ENCODE measurements at regions not wholly inside any gene's neighbourhood (a gene's known extent, or its start where the extent isn't known, plus 50 kb on each side); places are given as distances from the start of the nearest gene placed in this dataset.

DNA sequence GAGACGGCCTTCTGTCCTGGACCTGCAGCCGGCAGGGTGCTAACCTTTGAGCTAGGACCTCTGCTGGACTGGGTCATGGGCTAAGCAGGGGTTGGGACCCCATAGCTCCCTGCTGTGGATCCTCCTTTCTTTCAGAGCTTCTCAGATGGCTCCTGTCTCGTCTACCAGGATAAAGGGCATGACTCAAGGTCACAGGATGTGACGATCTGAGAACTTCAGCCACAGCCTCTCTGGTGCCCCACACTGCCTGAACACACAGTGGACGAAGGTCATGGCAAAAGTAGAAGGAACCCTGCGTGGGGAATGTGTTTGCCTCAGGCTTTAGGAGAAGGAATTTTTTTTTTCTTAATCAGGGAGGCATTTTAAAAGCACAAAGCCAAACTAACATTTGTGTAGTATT, 196.7 kb downstream of the TRIM29 start (continued):
- TF ChIP-seq, protein P1, sequence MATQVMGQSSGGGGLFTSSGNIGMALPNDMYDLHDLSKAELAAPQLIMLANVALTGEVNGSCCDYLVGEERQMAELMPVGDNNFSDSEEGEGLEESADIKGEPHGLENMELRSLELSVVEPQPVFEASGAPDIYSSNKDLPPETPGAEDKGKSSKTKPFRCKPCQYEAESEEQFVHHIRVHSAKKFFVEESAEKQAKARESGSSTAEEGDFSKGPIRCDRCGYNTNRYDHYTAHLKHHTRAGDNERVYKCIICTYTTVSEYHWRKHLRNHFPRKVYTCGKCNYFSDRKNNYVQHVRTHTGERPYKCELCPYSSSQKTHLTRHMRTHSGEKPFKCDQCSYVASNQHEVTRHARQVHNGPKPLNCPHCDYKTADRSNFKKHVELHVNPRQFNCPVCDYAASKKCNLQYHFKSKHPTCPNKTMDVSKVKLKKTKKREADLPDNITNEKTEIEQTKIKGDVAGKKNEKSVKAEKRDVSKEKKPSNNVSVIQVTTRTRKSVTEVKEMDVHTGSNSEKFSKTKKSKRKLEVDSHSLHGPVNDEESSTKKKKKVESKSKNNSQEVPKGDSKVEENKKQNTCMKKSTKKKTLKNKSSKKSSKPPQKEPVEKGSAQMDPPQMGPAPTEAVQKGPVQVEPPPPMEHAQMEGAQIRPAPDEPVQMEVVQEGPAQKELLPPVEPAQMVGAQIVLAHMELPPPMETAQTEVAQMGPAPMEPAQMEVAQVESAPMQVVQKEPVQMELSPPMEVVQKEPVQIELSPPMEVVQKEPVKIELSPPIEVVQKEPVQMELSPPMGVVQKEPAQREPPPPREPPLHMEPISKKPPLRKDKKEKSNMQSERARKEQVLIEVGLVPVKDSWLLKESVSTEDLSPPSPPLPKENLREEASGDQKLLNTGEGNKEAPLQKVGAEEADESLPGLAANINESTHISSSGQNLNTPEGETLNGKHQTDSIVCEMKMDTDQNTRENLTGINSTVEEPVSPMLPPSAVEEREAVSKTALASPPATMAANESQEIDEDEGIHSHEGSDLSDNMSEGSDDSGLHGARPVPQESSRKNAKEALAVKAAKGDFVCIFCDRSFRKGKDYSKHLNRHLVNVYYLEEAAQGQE (IDR thresholded peaks at IDR 0.05; ENCODE audit: unreplicated experiment), result no peak
- TF ChIP-seq EZH2 (IDR thresholded peaks at IDR 0.05; ENCODE audit: low read depth, unreplicated experiment) (no peak), JUNB (IDR thresholded peaks at IDR 0.05; ENCODE audit: unreplicated experiment) (no peak), ZNF331 (CRISPR knock-in tag; IDR thresholded peaks at IDR 0.05; ENCODE audit: low read depth) (no peak)
- TF ChIP-seq, protein P2, sequence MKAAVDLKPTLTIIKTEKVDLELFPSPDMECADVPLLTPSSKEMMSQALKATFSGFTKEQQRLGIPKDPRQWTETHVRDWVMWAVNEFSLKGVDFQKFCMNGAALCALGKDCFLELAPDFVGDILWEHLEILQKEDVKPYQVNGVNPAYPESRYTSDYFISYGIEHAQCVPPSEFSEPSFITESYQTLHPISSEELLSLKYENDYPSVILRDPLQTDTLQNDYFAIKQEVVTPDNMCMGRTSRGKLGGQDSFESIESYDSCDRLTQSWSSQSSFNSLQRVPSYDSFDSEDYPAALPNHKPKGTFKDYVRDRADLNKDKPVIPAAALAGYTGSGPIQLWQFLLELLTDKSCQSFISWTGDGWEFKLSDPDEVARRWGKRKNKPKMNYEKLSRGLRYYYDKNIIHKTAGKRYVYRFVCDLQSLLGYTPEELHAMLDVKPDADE (IDR thresholded peaks at IDR 0.05), result no peak

DNA sequence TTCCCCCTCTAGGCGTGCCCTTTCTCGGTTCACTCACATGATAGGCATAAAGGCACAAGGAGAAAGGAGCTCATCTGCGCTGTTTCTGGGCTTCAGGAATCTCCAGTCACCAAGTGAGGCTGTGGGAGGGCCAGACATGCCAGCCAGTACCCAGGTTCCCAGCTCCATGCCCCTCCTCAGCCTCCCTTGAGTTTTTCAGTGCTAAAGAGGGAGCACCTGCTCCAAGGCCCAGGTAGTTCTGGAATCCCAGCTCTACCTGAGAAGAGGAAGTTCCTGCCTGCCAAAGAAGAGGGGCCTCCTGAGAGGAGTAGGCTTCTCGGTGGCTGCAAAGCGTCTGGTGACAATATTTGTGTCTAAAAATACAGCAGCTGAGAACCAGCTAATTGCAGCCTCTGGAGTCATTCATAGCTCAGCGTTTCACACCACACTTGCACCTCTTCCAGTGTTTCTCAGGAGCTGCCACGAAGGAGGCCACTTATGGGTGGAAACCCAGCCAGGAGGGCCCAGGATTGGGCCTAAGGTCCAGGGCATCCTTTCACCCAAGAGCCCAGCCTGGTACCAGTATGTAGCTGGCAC, 197.4 kb downstream of the TRIM29 start:
- DNase-seq (ENCODE audit: low spot score) (no peak), ATAC-seq (no peak)
- Mint-ChIP-seq H3K4me3 (no peak overlapping the region), H3K36me3 (ENCODE audit: low read depth) (no peaks in the 10 kb centered on the region), H3K4me1 (peaks cover 22% of the 10 kb centered on the region), H3K27me3 (ENCODE audit: insufficient read depth, low read depth, poor library complexity) (no peaks in the 10 kb centered on the region), H3K9me3 (no peaks in the 10 kb centered on the region), H3K27ac (no peak overlapping the region)
- H3K9me2 ChIP-seq (ENCODE audit: insufficient read depth), result peaks cover 3% of the 10 kb centered on the region
- no peak overlapping the region for H3K27ac ChIP-seq (ENCODE audit: low read depth)
- no peak overlapping the region for H3K4me2 ChIP-seq
- no peak overlapping the region for H2AFZ ChIP-seq
- no peaks in the 10 kb centered on the region for H3K36me3 ChIP-seq (ENCODE audit: insufficient read depth)
- H3K4me3 ChIP-seq, result no peak overlapping the region
- TF ChIP-seq ZNF331 (CRISPR knock-in tag; IDR thresholded peaks at IDR 0.05; ENCODE audit: low read depth) (no peak), EZH2 (IDR thresholded peaks at IDR 0.05; ENCODE audit: low read depth, unreplicated experiment) (no peak), CREB1 (CRISPR knock-in tag; IDR thresholded peaks at IDR 0.05; ENCODE audit: low read depth) (no peak), POLR2AphosphoS5 (IDR thresholded peaks at IDR 0.05; ENCODE audit: low read depth) (no peak), EZH2phosphoT487 (IDR thresholded peaks at IDR 0.05; ENCODE audit: unreplicated experiment) (no peak), STAT1 (IDR thresholded peaks at IDR 0.05; ENCODE audit: unreplicated experiment) (no peak)
- TF ChIP-seq, protein P3, sequence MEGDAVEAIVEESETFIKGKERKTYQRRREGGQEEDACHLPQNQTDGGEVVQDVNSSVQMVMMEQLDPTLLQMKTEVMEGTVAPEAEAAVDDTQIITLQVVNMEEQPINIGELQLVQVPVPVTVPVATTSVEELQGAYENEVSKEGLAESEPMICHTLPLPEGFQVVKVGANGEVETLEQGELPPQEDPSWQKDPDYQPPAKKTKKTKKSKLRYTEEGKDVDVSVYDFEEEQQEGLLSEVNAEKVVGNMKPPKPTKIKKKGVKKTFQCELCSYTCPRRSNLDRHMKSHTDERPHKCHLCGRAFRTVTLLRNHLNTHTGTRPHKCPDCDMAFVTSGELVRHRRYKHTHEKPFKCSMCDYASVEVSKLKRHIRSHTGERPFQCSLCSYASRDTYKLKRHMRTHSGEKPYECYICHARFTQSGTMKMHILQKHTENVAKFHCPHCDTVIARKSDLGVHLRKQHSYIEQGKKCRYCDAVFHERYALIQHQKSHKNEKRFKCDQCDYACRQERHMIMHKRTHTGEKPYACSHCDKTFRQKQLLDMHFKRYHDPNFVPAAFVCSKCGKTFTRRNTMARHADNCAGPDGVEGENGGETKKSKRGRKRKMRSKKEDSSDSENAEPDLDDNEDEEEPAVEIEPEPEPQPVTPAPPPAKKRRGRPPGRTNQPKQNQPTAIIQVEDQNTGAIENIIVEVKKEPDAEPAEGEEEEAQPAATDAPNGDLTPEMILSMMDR (conservative IDR thresholded peaks at IDR 0.05; ENCODE audit: low read depth in 2 of 2), result no peak
- TF ChIP-seq, protein P4, sequence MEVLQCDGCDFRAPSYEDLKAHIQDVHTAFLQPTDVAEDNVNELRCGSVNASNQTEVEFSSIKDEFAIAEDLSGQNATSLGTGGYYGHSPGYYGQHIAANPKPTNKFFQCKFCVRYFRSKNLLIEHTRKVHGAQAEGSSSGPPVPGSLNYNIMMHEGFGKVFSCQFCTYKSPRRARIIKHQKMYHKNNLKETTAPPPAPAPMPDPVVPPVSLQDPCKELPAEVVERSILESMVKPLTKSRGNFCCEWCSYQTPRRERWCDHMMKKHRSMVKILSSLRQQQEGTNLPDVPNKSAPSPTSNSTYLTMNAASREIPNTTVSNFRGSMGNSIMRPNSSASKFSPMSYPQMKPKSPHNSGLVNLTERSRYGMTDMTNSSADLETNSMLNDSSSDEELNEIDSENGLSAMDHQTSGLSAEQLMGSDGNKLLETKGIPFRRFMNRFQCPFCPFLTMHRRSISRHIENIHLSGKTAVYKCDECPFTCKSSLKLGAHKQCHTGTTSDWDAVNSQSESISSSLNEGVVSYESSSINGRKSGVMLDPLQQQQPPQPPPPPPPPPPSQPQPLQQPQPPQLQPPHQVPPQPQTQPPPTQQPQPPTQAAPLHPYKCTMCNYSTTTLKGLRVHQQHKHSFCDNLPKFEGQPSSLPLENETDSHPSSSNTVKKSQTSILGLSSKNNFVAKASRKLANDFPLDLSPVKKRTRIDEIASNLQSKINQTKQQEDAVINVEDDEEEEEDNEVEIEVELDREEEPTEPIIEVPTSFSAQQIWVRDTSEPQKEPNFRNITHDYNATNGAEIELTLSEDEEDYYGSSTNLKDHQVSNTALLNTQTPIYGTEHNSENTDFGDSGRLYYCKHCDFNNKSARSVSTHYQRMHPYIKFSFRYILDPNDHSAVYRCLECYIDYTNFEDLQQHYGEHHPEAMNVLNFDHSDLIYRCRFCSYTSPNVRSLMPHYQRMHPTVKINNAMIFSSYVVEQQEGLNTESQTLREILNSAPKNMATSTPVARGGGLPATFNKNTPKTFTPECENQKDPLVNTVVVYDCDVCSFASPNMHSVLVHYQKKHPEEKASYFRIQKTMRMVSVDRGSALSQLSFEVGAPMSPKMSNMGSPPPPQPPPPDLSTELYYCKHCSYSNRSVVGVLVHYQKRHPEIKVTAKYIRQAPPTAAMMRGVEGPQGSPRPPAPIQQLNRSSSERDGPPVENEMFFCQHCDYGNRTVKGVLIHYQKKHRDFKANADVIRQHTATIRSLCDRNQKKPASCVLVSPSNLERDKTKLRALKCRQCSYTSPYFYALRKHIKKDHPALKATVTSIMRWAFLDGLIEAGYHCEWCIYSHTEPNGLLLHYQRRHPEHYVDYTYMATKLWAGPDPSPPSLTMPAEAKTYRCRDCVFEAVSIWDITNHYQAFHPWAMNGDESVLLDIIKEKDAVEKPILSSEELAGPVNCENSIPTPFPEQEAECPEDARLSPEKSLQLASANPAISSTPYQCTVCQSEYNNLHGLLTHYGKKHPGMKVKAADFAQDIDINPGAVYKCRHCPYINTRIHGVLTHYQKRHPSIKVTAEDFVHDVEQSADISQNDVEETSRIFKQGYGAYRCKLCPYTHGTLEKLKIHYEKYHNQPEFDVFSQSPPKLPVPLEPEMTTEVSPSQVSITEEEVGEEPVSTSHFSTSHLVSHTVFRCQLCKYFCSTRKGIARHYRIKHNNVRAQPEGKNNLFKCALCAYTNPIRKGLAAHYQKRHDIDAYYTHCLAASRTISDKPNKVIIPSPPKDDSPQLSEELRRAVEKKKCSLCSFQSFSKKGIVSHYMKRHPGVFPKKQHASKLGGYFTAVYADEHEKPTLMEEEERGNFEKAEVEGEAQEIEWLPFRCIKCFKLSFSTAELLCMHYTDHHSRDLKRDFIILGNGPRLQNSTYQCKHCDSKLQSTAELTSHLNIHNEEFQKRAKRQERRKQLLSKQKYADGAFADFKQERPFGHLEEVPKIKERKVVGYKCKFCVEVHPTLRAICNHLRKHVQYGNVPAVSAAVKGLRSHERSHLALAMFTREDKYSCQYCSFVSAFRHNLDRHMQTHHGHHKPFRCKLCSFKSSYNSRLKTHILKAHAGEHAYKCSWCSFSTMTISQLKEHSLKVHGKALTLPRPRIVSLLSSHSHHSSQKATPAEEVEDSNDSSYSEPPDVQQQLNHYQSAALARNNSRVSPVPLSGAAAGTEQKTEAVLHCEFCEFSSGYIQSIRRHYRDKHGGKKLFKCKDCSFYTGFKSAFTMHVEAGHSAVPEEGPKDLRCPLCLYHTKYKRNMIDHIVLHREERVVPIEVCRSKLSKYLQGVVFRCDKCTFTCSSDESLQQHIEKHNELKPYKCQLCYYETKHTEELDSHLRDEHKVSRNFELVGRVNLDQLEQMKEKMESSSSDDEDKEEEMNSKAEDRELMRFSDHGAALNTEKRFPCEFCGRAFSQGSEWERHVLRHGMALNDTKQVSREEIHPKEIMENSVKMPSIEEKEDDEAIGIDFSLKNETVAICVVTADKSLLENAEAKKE (CRISPR knock-in tag; IDR thresholded peaks at IDR 0.05), result no peak
- H3K4me1 ChIP-seq (ENCODE audit: insufficient read depth), result peaks cover 22% of the 10 kb centered on the region
- H3K79me2 ChIP-seq (replicated peaks; ENCODE audit: insufficient read depth), result no peaks in the 10 kb centered on the region
- no peaks in the 10 kb centered on the region for H3K27me3 ChIP-seq (ENCODE audit: insufficient read depth)
- no peaks in the 10 kb centered on the region for H4K20me1 ChIP-seq (replicated peaks; ENCODE audit: insufficient read depth)
- H3F3A ChIP-seq (replicated peaks; ENCODE audit: low read depth), result no peaks in the 10 kb centered on the region
